Skeletal muscle tissue (tissue), 3 donors: ENCODE measurements at regions not wholly inside any gene's neighbourhood (a gene's known extent, or its start where the extent isn't known, plus 50 kb on each side); places are given as distances from the start of the nearest gene placed in this dataset.

Source experiments
- H3K27ac ChIP-seq: one replicate; pipeline ENCODE4 v1.7.0; 2013; ENCODE audit warnings: mild to moderate bottlenecking, low read depth, low read length, inconsistent platforms
- H3K27me3 ChIP-seq, 3 donors: one replicate each; pipeline ENCODE4 v1.7.0; 2013; ENCODE audit warnings: low read length in 3 of 3; ENCODE audit not compliant: control insufficient read depth in 3 of 3, insufficient read depth in 3 of 3
- H3K36me3 ChIP-seq, 3 donors: one replicate each; pipeline ENCODE4 v1.7.0; 2013; ENCODE audit warnings: low read length in 3 of 3; ENCODE audit not compliant: control insufficient read depth in 3 of 3, insufficient read depth in 3 of 3
- H3K4me1 ChIP-seq, 3 donors: one replicate each; pipeline ENCODE4 v1.7.0; 2013; ENCODE audit warnings: low read length in 3 of 3, mild to moderate bottlenecking in 3 of 3; ENCODE audit not compliant: control insufficient read depth in 3 of 3, insufficient read depth in 3 of 3
- H3K4me3 ChIP-seq, 3 donors: one replicate each; pipeline ENCODE4 v1.7.0; 2013; ENCODE audit warnings: low read length in 3 of 3
- H3K9ac ChIP-seq, 3 donors: one replicate each; pipeline ENCODE4 v1.7.0; 2013; ENCODE audit warnings: low read length in 3 of 3, mild to moderate bottlenecking in 3 of 3, moderate library complexity in 2 of 3, low read depth in 1 of 3
- H3K9me3 ChIP-seq, 3 donors: one replicate each; pipeline ENCODE4 v1.7.0; 2013; ENCODE audit warnings: low read length in 3 of 3; ENCODE audit not compliant: control insufficient read depth in 3 of 3
- donor health status: Osteomylitis.

GRCh38 chr21:32137266-32137665 is 141.6 kb downstream of the MIS18A start:
- Histone ChIP-seq H3K4me3 (no peak overlapping the region), H3K27me3 (no peaks in the 10 kb centered on the region), H3K4me1 (peaks cover 7 to 14% (median 8%) of the 10 kb centered on the region in 3 donors), H3K36me3 (no peaks in the 10 kb centered on the region), H3K9me3 (peaks cover 0 to 4% (median 3%) of the 10 kb centered on the region in 3 donors), H3K27ac (no peak overlapping the region), H3K9ac (no peak overlapping the region)

GRCh38 chr21:32136546-32136945 is 142.3 kb downstream of the MIS18A start:
- no peak overlapping the region for H3K27ac ChIP-seq

GRCh38 chr21:32135401-32136363 is 143.2 kb downstream of the MIS18A start:
- peaks cover 14 to 23% (median 14%) of the 10 kb centered on the region in 3 donors for H3K4me1 ChIP-seq
- H3K4me3 ChIP-seq = no peak overlapping the region
- H3K9ac ChIP-seq = peak overlapping the region in 1 of 3 donors; percentile 8
- no peak overlapping the region for H3K27ac ChIP-seq
- H3K9me3 ChIP-seq = peaks cover 0 to 4% (median 3%) of the 10 kb centered on the region in 3 donors
- no peaks in the 10 kb centered on the region for H3K27me3 ChIP-seq
- no peaks in the 10 kb centered on the region for H3K36me3 ChIP-seq

More at GRCh38 chr21:32136546-32136945, 142.3 kb downstream of the MIS18A start:
- no peaks in the 10 kb centered on the region for H3K36me3 ChIP-seq
- H3K9ac ChIP-seq = no peak overlapping the region
- H3K4me1 ChIP-seq = peaks cover 12 to 21% (median 13%) of the 10 kb centered on the region in 3 donors
- H3K27me3 ChIP-seq = no peaks in the 10 kb centered on the region
- H3K9me3 ChIP-seq = peaks cover 0 to 4% (median 3%) of the 10 kb centered on the region in 3 donors
- H3K4me3 ChIP-seq = peak overlapping the region in 1 of 3 donors; percentile 15

GRCh38 chr21:32134441-32135130 is 144.3 kb downstream of the MIS18A start:
- Histone ChIP-seq H3K27ac (no peak overlapping the region), H3K4me1 (peaks cover 14 to 23% (median 14%) of the 10 kb centered on the region in 3 donors), H3K9me3 (peaks cover 0 to 4% (median 3%) of the 10 kb centered on the region in 3 donors), H3K4me3 (no peak overlapping the region), H3K9ac (no peak overlapping the region), H3K27me3 (no peaks in the 10 kb centered on the region), H3K36me3 (no peaks in the 10 kb centered on the region)

- Histone ChIP-seq H3K4me3 (no peak overlapping the region), H3K36me3 (no peaks in the 10 kb centered on the region), H3K4me1 (peaks cover 14 to 23% (median 14%) of the 10 kb centered on the region in 3 donors), H3K27me3 (no peaks in the 10 kb centered on the region), H3K9me3 (peaks cover 0 to 4% (median 3%) of the 10 kb centered on the region in 3 donors), H3K9ac (no peak overlapping the region), H3K27ac (no peak overlapping the region)
Measured at GRCh38 chr21:32132881-32133280, 146.0 kb downstream of the MIS18A start.

GRCh38 chr21:32132409-32132808 is 146.4 kb downstream of the MIS18A start:
- Histone ChIP-seq H3K4me3 (peak overlapping the region in 1 of 3 donors; percentile 34), H3K9ac (no peak overlapping the region), H3K27ac (no peak overlapping the region), H3K27me3 (no peaks in the 10 kb centered on the region), H3K36me3 (no peaks in the 10 kb centered on the region), H3K4me1 (peaks cover 14 to 23% (median 14%) of the 10 kb centered on the region in 3 donors), H3K9me3 (peaks cover 0 to 4% (median 3%) of the 10 kb centered on the region in 3 donors)

GRCh38 chr21:32131960-32132359 is 146.9 kb downstream of the MIS18A start:
- H3K27me3 ChIP-seq = no peaks in the 10 kb centered on the region
- H3K4me1 ChIP-seq = peaks cover 14 to 23% (median 14%) of the 10 kb centered on the region in 3 donors
- peak overlapping the region in 1 of 3 donors; percentile 34 for H3K4me3 ChIP-seq
- H3K9ac ChIP-seq = no peak overlapping the region
- H3K27ac ChIP-seq = no peak overlapping the region
- peaks cover 0 to under 1% (median 0%) of the 10 kb centered on the region in 3 donors for H3K9me3 ChIP-seq
- H3K36me3 ChIP-seq = no peaks in the 10 kb centered on the region

- no peaks in the 10 kb centered on the region for H3K27me3 ChIP-seq
- no peak overlapping the region for H3K4me3 ChIP-seq
- no peaks in the 10 kb centered on the region for H3K36me3 ChIP-seq
- no peaks in the 10 kb centered on the region for H3K9me3 ChIP-seq
- H3K27ac ChIP-seq = no peak overlapping the region
- H3K4me1 ChIP-seq = peaks cover 14 to 23% (median 14%) of the 10 kb centered on the region in 3 donors
- no peak overlapping the region for H3K9ac ChIP-seq
Measured at GRCh38 chr21:32131164-32131563, 147.7 kb downstream of the MIS18A start.

GRCh38 chr21:32130031-32130891 is 148.6 kb downstream of the MIS18A start:
- H3K27ac ChIP-seq = no peak overlapping the region
- no peak overlapping the region for H3K4me3 ChIP-seq
- H3K27me3 ChIP-seq = no peaks in the 10 kb centered on the region
- H3K36me3 ChIP-seq = no peaks in the 10 kb centered on the region
- no peaks in the 10 kb centered on the region for H3K9me3 ChIP-seq
- H3K9ac ChIP-seq = no peak overlapping the region
- peaks cover 11 to 18% (median 13%) of the 10 kb centered on the region in 3 donors for H3K4me1 ChIP-seq
